ENCODE measurements at regions not wholly inside any gene's neighbourhood (a gene's known extent, or its start where the extent isn't known, plus 50 kb on each side); places are given as distances from the start of the nearest gene placed in this dataset.

- CTCF ChIA-PET (ENCODE audit: partially characterized antibody) = no interaction called here
- no peak for FAIRE-seq
Measured at GRCh38 chr4:171242831-171243230, 570.4 kb upstream of the GALNTL6 start.

More at GRCh38 chr4:171242831-171243230, 570.4 kb upstream of the GALNTL6 start:
- H3K4me3 ChIP-seq (ENCODE audit: extremely low read depth in 1 of 4, insufficient read depth in 2 of 4, low read depth in 3 of 4, low read length in 4 of 4) = no peak overlapping the region
- H2AK5ac ChIP-seq (ENCODE audit: low read depth, low read length) = no peak overlapping the region
- no peak overlapping the region for H2BK15ac ChIP-seq (ENCODE audit: low read length)
- no peak overlapping the region for H3K18ac ChIP-seq (ENCODE audit: extremely low read depth, low read length)
- no peak overlapping the region for H2AFZ ChIP-seq (ENCODE audit: low read length)
- H3K4me1 ChIP-seq (replicated peaks in 1 of 4; ENCODE audit: control insufficient read depth in 3 of 4, insufficient read depth in 4 of 4, low read length in 3 of 4) = no peaks in the 10 kb centered on the region
- no peaks in the 10 kb centered on the region for H3K23me2 ChIP-seq (ENCODE audit: low read depth, low read length)
- no peak overlapping the region for H3K23ac ChIP-seq (ENCODE audit: insufficient read length)
- H4K8ac ChIP-seq (ENCODE audit: extremely low read depth, insufficient read depth, low read length) = no peak overlapping the region
- H4K20me1 ChIP-seq (replicated peaks in 1 of 2; ENCODE audit: control insufficient read depth in 1 of 2, insufficient read depth in 2 of 2, low read length in 2 of 2) = no peaks in the 10 kb centered on the region
- H3K14ac ChIP-seq (ENCODE audit: insufficient read length) = no peak overlapping the region
- no peak overlapping the region for H3K56ac ChIP-seq (replicated peaks; ENCODE audit: insufficient read length, low read depth, low read length)
- no peaks in the 10 kb centered on the region for H3K27me3 ChIP-seq (replicated peaks in 1 of 4; ENCODE audit: control insufficient read depth in 3 of 4, extremely low read depth in 1 of 4, insufficient read depth in 3 of 4, low read length in 3 of 4)
- H3K4ac ChIP-seq (replicated peaks; ENCODE audit: insufficient read length, low read depth, low read length) = no peak overlapping the region
- H4K91ac ChIP-seq (replicated peaks; ENCODE audit: insufficient read length, low read length) = no peak overlapping the region
- no peak overlapping the region for H2BK120ac ChIP-seq (replicated peaks; ENCODE audit: low read depth, low read length)
- POLR2A ChIA-PET (ENCODE audit: partially characterized antibody) = no interaction called here
- H3K9ac ChIP-seq (replicated peaks in 1 of 4; ENCODE audit: extremely low read depth in 1 of 4, low read depth in 3 of 4, low read length in 3 of 4) = no peak overlapping the region
- TF ChIP-seq YY1 (IDR thresholded peaks at IDR 0.05; ENCODE audit: low read depth, low read length) = no peak
- TF ChIP-seq POLR2A (IDR thresholded peaks at IDR 0.05; ENCODE audit: control extremely low read depth in 1 of 2, low read depth in 2 of 2, low read length in 2 of 2) = no peak
- no peak overlapping the region for H4K5ac ChIP-seq (ENCODE audit: insufficient read length, low read depth, low read length)
- H3K36me3 ChIP-seq (ENCODE audit: control insufficient read depth in 2 of 4, insufficient read depth in 4 of 4, low read length in 3 of 4) = no peaks in the 10 kb centered on the region
- H2BK5ac ChIP-seq (ENCODE audit: low read depth, low read length) = no peak overlapping the region
- no peak for DNase-seq (ENCODE audit: low read depth in 1 of 2, low spot score in 2 of 2)
- H3K4me2 ChIP-seq (ENCODE audit: insufficient read depth in 1 of 2, low read depth in 2 of 2, low read length in 2 of 2) = no peak overlapping the region
- H3K9me3 ChIP-seq (ENCODE audit: insufficient read depth in 2 of 2, low read depth in 1 of 2, low read length in 1 of 2) = no peaks in the 10 kb centered on the region
- no peaks in the 10 kb centered on the region for H3K79me1 ChIP-seq (ENCODE audit: low read depth, low read length)
- no peaks in the 10 kb centered on the region for H3K79me2 ChIP-seq (ENCODE audit: control insufficient read depth in 1 of 2, insufficient read depth in 2 of 2, low read length in 2 of 2)
- H2BK12ac ChIP-seq (ENCODE audit: low read depth, low read length) = no peak overlapping the region
- WGBS, 2 experiments (ENCODE audit: extremely low coverage in 1 of 2, insufficient coverage in 1 of 2, insufficient read length in 1 of 2, insufficient replicate concordance in 2 of 2, low coverage in 1 of 2, low lambda C conversion rate in 2 of 2, missing lambda C conversion rate in 1 of 2) = 100% methylated on average over 2 of the region's 2 CpGs; no CpG with 5 or more reads in 1 of the 2 experiments
- no peak overlapping the region for H3K27ac ChIP-seq (ENCODE audit: low read depth, low read length)
- H2BK20ac ChIP-seq (ENCODE audit: low read length) = no peak overlapping the region
